ENCODE measurements at regions not wholly inside any gene's neighbourhood (a gene's known extent, or its start where the extent isn't known, plus 50 kb on each side); places are given as distances from the start of the nearest gene placed in this dataset.

GRCh38 chr16:86281421-86281820 is 228.9 kb upstream of the FOXF1 start:
- Histone ChIP-seq H3K4me1 (ENCODE audit: control insufficient read depth in 3 of 3, insufficient read depth in 2 of 3, low read depth in 1 of 3, low read length in 2 of 3) (no peaks in the 10 kb centered on the region), H3K27me3 (ENCODE audit: control insufficient read depth in 3 of 3, insufficient read depth in 3 of 3, low read length in 3 of 3) (peaks cover 4 to 24% (median 8%) of the 10 kb centered on the region in 3 donors), H3K27ac (ENCODE audit: low read depth in 1 of 3, low read length in 2 of 3) (peak overlapping the region in 2 of 3 donors; percentile 17 to 27), H3K9me3 (ENCODE audit: control insufficient read depth in 2 of 2, insufficient read depth in 1 of 2, low read depth in 1 of 2, low read length in 1 of 2) (no peaks in the 10 kb centered on the region), H3K36me3 (ENCODE audit: control insufficient read depth in 3 of 3, insufficient read depth in 2 of 3, low read depth in 1 of 3, low read length in 3 of 3) (no peaks in the 10 kb centered on the region), H3K4me3 (ENCODE audit: low read depth in 1 of 3, low read length in 3 of 3) (no peak overlapping the region)
- DNase-seq, result no peak
- WGBS, 3 donors, result 67 to 77% (median 69%) methylated on average over 12 of the region's 12 CpGs
- no peak for FAIRE-seq

- FAIRE-seq (no peak), DNase-seq (no peak)
- no peak overlapping the region for H3K4me3 ChIP-seq (ENCODE audit: low read depth in 1 of 3, low read length in 3 of 3)
- no peak overlapping the region for H3K27ac ChIP-seq (ENCODE audit: low read depth in 1 of 3, low read length in 2 of 3)
- H3K27me3 ChIP-seq (ENCODE audit: control insufficient read depth in 3 of 3, insufficient read depth in 3 of 3, low read length in 3 of 3), result peaks cover 4 to 49% (median 18%) of the 10 kb centered on the region in 3 donors
- no peaks in the 10 kb centered on the region for H3K36me3 ChIP-seq (ENCODE audit: control insufficient read depth in 3 of 3, insufficient read depth in 2 of 3, low read depth in 1 of 3, low read length in 3 of 3)
- WGBS, 3 donors, result 55 to 72% (median 67%) methylated on average over 5 of the region's 5 CpGs
- no peaks in the 10 kb centered on the region for H3K9me3 ChIP-seq (ENCODE audit: control insufficient read depth in 2 of 2, insufficient read depth in 1 of 2, low read depth in 1 of 2, low read length in 1 of 2)
- H3K4me1 ChIP-seq (ENCODE audit: control insufficient read depth in 3 of 3, insufficient read depth in 2 of 3, low read depth in 1 of 3, low read length in 2 of 3), result no peaks in the 10 kb centered on the region
These were observed 226.4 kb upstream of the FOXF1 start for GRCh38 chr16:86283944-86284343.

- Histone ChIP-seq H3K27me3 (ENCODE audit: control insufficient read depth in 3 of 3, insufficient read depth in 3 of 3, low read length in 3 of 3) (peaks cover 4 to 62% (median 21%) of the 10 kb centered on the region in 3 donors), H3K9me3 (ENCODE audit: control insufficient read depth in 2 of 2, insufficient read depth in 1 of 2, low read depth in 1 of 2, low read length in 1 of 2) (no peaks in the 10 kb centered on the region), H3K4me1 (ENCODE audit: control insufficient read depth in 3 of 3, insufficient read depth in 2 of 3, low read depth in 1 of 3, low read length in 2 of 3) (no peaks in the 10 kb centered on the region), H3K27ac (ENCODE audit: low read depth in 1 of 3, low read length in 2 of 3) (no peak overlapping the region), H3K4me3 (ENCODE audit: low read depth in 1 of 3, low read length in 3 of 3) (no peak overlapping the region), H3K36me3 (ENCODE audit: control insufficient read depth in 3 of 3, insufficient read depth in 2 of 3, low read depth in 1 of 3, low read length in 3 of 3) (no peaks in the 10 kb centered on the region)
- DNase-seq (no peak), FAIRE-seq (no peak)
- 24 to 47% (median 30%) methylated on average over 6 of the region's 6 CpGs for WGBS, 3 donors
These were observed 224.9 kb upstream of the FOXF1 start for GRCh38 chr16:86285421-86285820.

- DNase-seq, result no peak
- H3K36me3 ChIP-seq (ENCODE audit: control insufficient read depth in 3 of 3, insufficient read depth in 2 of 3, low read depth in 1 of 3, low read length in 3 of 3), result no peaks in the 10 kb centered on the region
- peak overlapping the region in 1 of 3 donors; percentile 39 for H3K4me3 ChIP-seq (ENCODE audit: low read depth in 1 of 3, low read length in 3 of 3)
- peaks cover 6 to 68% (median 21%) of the 10 kb centered on the region in 3 donors for H3K27me3 ChIP-seq (ENCODE audit: control insufficient read depth in 3 of 3, insufficient read depth in 3 of 3, low read length in 3 of 3)
- H3K9me3 ChIP-seq (ENCODE audit: control insufficient read depth in 2 of 2, insufficient read depth in 1 of 2, low read depth in 1 of 2, low read length in 1 of 2), result no peaks in the 10 kb centered on the region
- H3K4me1 ChIP-seq (ENCODE audit: control insufficient read depth in 3 of 3, insufficient read depth in 2 of 3, low read depth in 1 of 3, low read length in 2 of 3), result no peaks in the 10 kb centered on the region
- 8 to 17% (median 12%) methylated on average over 48 to 55 of the region's 55 CpGs for WGBS, 3 donors
- peak overlapping the region in 2 of 3 donors; percentile 61 to 72 for H3K27ac ChIP-seq (ENCODE audit: low read depth in 1 of 3, low read length in 2 of 3)
- FAIRE-seq, result no peak
These were observed 224.1 kb upstream of the FOXF1 start for GRCh38 chr16:86285938-86286921.

- H3K4me1 ChIP-seq (ENCODE audit: control insufficient read depth in 3 of 3, insufficient read depth in 2 of 3, low read depth in 1 of 3, low read length in 2 of 3), result no peaks in the 10 kb centered on the region
- H3K4me3 ChIP-seq (ENCODE audit: low read depth in 1 of 3, low read length in 3 of 3), result peak overlapping the region in 1 of 3 donors; percentile 39
- H3K27me3 ChIP-seq (ENCODE audit: control insufficient read depth in 3 of 3, insufficient read depth in 3 of 3, low read length in 3 of 3), result peaks cover 6 to 73% (median 21%) of the 10 kb centered on the region in 3 donors
- FAIRE-seq (no peak), DNase-seq (no peak)
- H3K36me3 ChIP-seq (ENCODE audit: control insufficient read depth in 3 of 3, insufficient read depth in 2 of 3, low read depth in 1 of 3, low read length in 3 of 3), result no peaks in the 10 kb centered on the region
- H3K27ac ChIP-seq (ENCODE audit: low read depth in 1 of 3, low read length in 2 of 3), result peak overlapping the region in 2 of 3 donors; percentile 61 to 72
- H3K9me3 ChIP-seq (ENCODE audit: control insufficient read depth in 2 of 2, insufficient read depth in 1 of 2, low read depth in 1 of 2, low read length in 1 of 2), result no peaks in the 10 kb centered on the region
- 6 to 11% (median 11%) methylated on average over 43 to 49 of the region's 49 CpGs for WGBS, 3 donors
These were observed 223.2 kb upstream of the FOXF1 start for GRCh38 chr16:86286991-86287663.

GRCh38 chr16:86287664-86288201 is 222.6 kb upstream of the FOXF1 start:
- peaks cover 6 to 77% (median 21%) of the 10 kb centered on the region in 3 donors for H3K27me3 ChIP-seq (ENCODE audit: control insufficient read depth in 3 of 3, insufficient read depth in 3 of 3, low read length in 3 of 3)
- FAIRE-seq, result no peak

GRCh38 chr16:86288716-86289294 is 221.5 kb upstream of the FOXF1 start:
- no peaks in the 10 kb centered on the region for H3K9me3 ChIP-seq (ENCODE audit: control insufficient read depth in 2 of 2, insufficient read depth in 1 of 2, low read depth in 1 of 2, low read length in 1 of 2)
- H3K36me3 ChIP-seq (ENCODE audit: control insufficient read depth in 3 of 3, insufficient read depth in 2 of 3, low read depth in 1 of 3, low read length in 3 of 3), result no peaks in the 10 kb centered on the region
- FAIRE-seq (no peak), DNase-seq (no peak)
- H3K4me3 ChIP-seq (ENCODE audit: low read depth in 1 of 3, low read length in 3 of 3), result no peak overlapping the region
- H3K4me1 ChIP-seq (ENCODE audit: control insufficient read depth in 3 of 3, insufficient read depth in 2 of 3, low read depth in 1 of 3, low read length in 2 of 3), result no peaks in the 10 kb centered on the region
- H3K27ac ChIP-seq (ENCODE audit: low read depth in 1 of 3, low read length in 2 of 3), result peak overlapping the region in 2 of 3 donors; percentile 53 to 63
- H3K27me3 ChIP-seq (ENCODE audit: control insufficient read depth in 3 of 3, insufficient read depth in 3 of 3, low read length in 3 of 3), result peaks cover 2 to 83% (median 21%) of the 10 kb centered on the region in 3 donors
- 16 to 32% (median 16%) methylated on average over 19 of the region's 19 CpGs for WGBS, 3 donors

More at GRCh38 chr16:86287664-86288201, 222.6 kb upstream of the FOXF1 start:
- WGBS, 3 donors, result 13 to 23% (median 14%) methylated on average over 8 of the region's 8 CpGs
- Histone ChIP-seq H3K9me3 (ENCODE audit: control insufficient read depth in 2 of 2, insufficient read depth in 1 of 2, low read depth in 1 of 2, low read length in 1 of 2) (no peaks in the 10 kb centered on the region), H3K27ac (ENCODE audit: low read depth in 1 of 3, low read length in 2 of 3) (peak overlapping the region in 2 of 3 donors; percentile 61 to 72), H3K4me3 (ENCODE audit: low read depth in 1 of 3, low read length in 3 of 3) (peak overlapping the region in 1 of 3 donors; percentile 39), H3K36me3 (ENCODE audit: control insufficient read depth in 3 of 3, insufficient read depth in 2 of 3, low read depth in 1 of 3, low read length in 3 of 3) (no peaks in the 10 kb centered on the region), H3K4me1 (ENCODE audit: control insufficient read depth in 3 of 3, insufficient read depth in 2 of 3, low read depth in 1 of 3, low read length in 2 of 3) (no peaks in the 10 kb centered on the region)
- DNase-seq, result no peak

- Histone ChIP-seq H3K27me3 (ENCODE audit: control insufficient read depth in 3 of 3, insufficient read depth in 3 of 3, low read length in 3 of 3) (peaks cover 2 to 83% (median 21%) of the 10 kb centered on the region in 3 donors), H3K4me3 (ENCODE audit: low read depth in 1 of 3, low read length in 3 of 3) (no peak overlapping the region), H3K4me1 (ENCODE audit: control insufficient read depth in 3 of 3, insufficient read depth in 2 of 3, low read depth in 1 of 3, low read length in 2 of 3) (no peaks in the 10 kb centered on the region), H3K36me3 (ENCODE audit: control insufficient read depth in 3 of 3, insufficient read depth in 2 of 3, low read depth in 1 of 3, low read length in 3 of 3) (no peaks in the 10 kb centered on the region), H3K27ac (ENCODE audit: low read depth in 1 of 3, low read length in 2 of 3) (peak overlapping the region in 2 of 3 donors; percentile 53 to 63), H3K9me3 (ENCODE audit: control insufficient read depth in 2 of 2, insufficient read depth in 1 of 2, low read depth in 1 of 2, low read length in 1 of 2) (no peaks in the 10 kb centered on the region)
- no peak for FAIRE-seq
- WGBS, 3 donors, result 33 to 38% (median 37%) methylated on average over 11 of the region's 11 CpGs
- DNase-seq, result no peak
These were observed 221.0 kb upstream of the FOXF1 start for GRCh38 chr16:86289304-86289703.
